HG03575 (cell line): ENCODE measurements at regions not wholly inside any gene's neighbourhood (a gene's known extent, or its start where the extent isn't known, plus 50 kb on each side); places are given as distances from the start of the nearest gene placed in this dataset.

Source experiments
- ATAC-seq: cut with Tn5 transposase; IDR thresholded peaks from one replicate; pipeline ENCODE4 v1.9.1; 2021; ENCODE audit not compliant: unreplicated experiment, insufficient number of reproducible peaks, low FRiP score; ENCODE audit errors: extremely low read depth

- ATAC-seq = no peak
Measured at GRCh38 chr5:158301186-158301585, 442.2 kb upstream of the CLINT1 start.

GRCh38 chr5:158300256-158300655 lies 441.3 kb upstream of the CLINT1 start:
- ATAC-seq = no peak

GRCh38 chr5:158297002-158297527 lies 438.1 kb upstream of the CLINT1 start:
- no peak for ATAC-seq

DNA sequence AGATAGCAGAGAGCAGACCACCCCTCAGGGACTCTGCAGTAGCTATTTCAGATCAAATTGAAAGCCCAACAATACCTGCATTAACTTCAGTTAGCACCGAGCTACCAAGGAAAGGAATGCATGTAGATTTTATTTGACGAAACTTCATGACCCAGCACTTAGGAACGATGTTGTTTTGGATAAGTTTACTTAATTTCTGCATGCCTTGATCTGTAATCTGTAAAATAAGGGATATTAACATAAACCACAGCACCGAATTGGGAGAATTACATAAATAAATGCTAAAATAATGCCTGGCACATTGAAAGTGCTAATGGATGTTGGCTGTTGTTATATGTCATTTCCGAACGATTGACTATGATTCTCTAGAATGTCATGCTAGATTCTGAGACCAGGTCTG lies 435.8 kb upstream of the CLINT1 start:
- no peak for ATAC-seq

- ATAC-seq = no peak
Measured at GRCh38 chr5:158292981-158293380, 434.0 kb upstream of the CLINT1 start.

DNA sequence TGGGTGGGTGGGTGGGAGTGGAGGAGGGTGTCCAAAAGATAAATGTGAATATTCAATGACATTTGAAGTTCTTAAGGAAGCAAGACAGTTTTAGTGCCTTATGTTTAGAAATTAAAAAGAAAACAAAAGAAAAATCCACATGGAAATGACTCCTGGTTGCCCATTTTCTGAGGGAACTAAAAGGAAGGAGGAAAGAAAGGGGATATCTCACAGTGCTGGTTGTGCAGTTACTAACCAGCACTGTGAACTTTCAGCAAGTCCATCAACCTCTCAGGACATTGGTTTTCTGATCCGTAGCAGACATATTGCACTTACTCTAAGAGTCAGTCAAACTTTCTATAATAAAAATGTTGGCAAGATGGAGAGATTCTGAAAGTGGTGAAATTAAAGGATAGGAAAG lies 431.0 kb upstream of the CLINT1 start:
- ATAC-seq = no peak

DNA sequence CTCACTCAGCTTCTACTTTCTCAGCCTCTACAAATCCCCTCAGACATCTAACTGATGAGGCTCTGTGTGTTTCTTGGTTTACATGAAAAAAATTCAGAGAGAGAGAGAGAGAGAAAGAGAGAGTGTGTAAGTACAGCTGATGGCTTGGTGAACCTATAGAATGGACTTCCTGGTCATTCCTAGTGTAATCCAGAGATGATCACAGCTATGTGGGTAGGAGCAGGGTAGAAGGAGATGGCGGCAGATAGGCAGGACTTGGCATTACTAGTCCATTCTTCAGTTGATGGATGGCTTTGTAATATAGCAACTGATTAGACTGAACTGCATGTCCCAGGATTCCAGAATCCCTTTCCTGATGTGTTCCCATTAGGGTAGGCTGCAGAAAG lies 429.3 kb upstream of the CLINT1 start:
- no peak for ATAC-seq

DNA sequence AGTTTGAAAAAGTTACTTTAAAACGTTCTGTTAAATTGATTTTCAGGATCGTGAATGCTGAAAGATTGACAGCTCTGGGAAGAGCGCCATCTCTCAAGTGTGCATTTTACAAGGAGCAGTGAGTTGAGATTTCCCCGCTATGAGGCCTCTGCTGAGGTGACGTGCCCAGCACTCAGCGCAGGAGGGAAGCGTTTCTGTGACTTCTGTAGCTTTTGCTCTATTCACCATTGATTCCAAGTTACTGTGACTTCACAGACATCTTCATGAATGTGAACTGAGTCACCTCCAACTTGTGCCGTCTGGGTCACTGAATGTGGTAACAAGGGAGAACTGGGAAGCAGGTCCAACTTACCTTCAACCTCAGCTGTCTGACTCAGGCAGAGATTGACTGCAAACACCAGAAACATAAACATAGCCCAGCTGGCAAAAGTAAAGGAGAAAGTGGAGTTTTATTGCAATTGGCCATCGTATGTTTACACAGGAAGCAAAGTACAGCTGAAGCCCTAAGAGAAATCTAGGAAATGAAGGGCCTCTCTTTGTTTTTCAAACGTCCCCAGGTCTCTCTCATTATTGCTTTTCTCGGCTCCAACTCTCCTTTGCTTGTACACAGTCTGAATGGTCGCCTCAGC lies 428.8 kb upstream of the CLINT1 start:
- ATAC-seq = no peak

DNA sequence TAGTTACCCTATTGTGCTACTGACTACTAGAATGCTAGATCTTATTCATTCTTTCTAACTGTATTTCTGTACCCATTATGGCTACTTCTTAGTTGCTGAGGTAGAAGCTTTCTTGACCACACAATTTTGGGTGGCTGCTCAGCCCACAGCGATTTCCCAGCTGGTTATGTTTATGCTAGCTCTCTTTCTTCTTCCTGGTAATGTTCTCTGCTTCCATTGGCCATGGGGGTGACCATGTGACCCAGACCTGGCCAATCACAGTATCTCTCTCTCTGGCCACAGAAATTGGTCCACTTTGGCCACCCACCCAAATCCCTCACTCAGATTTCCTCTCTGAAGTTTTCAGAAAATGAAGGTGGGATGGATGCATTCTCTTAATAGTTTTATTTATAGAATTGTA lies 427.9 kb upstream of the CLINT1 start:
- ATAC-seq = no peak

GRCh38 chr5:158285698-158286097 lies 426.8 kb upstream of the CLINT1 start:
- no peak for ATAC-seq

- no peak for ATAC-seq
Measured at GRCh38 chr5:158284242-158284641, 425.3 kb upstream of the CLINT1 start.

DNA sequence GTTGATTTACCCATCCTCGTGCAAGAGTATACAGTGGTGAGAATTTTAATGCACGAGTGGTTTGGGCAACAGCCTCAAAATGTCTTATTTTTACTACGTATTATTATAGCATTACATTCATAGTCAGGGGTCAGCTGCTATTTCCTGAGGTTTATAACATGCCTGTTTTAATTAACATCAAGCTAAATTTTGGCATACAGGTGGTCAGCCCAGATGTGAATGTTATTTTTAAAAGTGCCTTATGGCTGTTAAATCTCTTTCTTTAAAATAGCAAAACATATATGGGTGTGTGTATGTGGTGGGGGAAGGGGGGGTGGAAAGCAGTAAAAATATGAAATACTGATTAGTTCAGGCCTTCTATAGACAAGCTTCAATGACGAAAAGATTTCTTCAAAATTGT lies 424.5 kb upstream of the CLINT1 start:
- ATAC-seq = no peak

DNA sequence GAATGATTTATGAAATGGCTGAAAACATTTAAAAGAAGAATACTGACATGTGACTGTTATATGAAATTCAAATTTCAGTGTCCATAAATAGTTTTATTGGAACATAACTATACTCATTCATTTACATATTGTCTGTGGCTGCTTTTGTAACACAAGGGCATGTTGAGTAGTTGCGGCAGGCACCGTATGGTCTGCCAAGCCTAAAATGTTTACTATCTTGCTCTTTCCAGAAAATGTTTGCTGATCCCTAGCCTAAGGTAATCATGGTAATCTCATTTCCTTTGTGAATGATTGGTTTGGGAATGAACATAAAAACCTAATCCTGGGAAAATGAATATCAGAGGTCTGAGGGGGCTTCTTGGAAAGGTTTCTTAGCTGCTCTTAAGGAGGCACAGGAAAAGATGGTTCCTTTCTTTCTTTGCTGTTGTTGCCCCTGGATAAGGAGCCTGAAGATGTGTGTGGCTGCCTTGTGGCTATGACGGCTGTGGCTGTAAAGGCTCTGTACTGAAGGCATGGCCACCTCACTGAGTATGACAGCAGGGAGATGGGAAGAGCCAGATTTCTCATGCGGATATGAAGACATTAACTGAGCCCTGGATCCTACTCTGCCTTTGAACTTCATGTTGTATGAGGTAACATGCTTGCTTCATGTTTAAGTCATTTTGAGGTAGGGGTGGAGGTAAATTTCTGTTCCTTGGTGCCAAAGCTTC lies 419.4 kb upstream of the CLINT1 start:
- ATAC-seq = no peak

- ATAC-seq = no peak
Measured at GRCh38 chr5:158277276-158277675, 418.3 kb upstream of the CLINT1 start.

DNA sequence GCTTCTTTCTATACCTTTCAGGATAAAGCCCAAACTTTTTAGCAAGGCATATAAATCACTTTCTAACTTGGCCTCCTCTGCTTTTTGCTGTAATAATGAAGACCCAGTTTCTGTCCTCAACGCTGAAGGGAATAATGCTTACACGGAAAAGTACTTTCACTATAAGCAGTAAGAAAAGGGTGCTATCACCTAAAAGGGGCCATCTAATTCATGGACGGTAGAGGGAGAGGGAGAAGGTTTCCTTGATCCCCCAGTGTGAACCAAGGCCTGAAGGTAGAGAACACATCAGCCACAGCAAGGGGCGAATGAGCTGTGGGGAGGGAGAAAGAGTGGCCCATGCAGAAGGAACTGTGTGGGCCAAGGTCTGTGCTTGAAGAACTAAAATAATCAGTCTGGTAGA lies 417.7 kb upstream of the CLINT1 start:
- no peak for ATAC-seq

DNA sequence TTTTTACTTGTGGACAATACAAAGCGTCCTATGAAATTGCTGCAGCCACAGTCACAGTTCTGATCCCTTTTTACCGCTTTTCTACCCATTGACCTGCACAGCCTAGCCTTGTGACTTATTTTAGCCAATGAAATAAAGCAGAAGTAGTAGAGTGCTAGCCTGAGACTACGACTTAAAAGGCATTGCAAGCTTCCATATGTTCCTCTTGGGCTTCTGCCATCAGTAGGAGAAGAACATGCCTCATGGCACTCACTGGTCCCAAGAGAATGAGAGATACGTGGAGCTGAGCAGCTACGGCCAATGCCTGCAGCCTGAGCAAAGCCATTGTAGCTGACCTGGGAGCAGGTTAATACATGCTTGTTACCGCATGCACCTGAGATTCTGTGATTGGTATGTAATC lies 416.6 kb upstream of the CLINT1 start:
- no peak for ATAC-seq

DNA sequence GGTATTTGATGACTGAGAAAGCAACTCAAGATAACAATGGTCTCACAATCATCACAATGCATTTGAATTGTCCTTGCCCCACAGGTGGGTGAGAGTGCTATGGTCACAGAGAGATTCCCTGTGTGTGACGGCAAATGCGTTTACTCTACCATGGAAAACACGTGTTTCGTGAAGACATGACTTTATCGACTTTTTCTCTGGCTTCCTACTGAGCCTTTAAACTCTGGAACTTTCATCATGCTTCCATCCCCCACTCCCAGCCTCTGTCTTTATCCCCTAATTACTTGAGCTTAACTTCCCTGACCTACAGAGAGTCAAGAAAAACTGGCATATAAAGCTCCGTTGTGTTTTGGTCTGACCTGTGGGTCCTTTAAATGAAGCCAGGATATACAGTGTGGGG lies 414.1 kb upstream of the CLINT1 start:
- no peak for ATAC-seq

DNA sequence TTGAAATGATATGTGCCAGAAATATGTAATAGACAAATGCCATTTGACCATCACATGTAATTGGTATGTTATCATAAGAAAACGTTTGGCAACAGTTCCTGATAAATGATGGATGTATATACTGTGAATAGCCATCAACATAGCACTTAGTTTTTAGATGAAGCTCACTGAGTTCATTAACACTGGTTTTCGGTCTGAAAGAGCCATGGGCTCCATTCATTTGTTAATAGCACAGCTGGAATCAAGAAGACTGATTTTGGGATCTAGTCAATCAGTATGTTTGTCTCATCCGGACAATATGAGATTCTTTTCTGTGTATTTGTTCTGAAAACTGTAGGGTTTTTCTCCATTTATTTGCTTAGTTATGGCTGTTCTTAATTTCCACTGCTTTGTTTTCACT lies 413.5 kb upstream of the CLINT1 start:
- no peak for ATAC-seq

DNA sequence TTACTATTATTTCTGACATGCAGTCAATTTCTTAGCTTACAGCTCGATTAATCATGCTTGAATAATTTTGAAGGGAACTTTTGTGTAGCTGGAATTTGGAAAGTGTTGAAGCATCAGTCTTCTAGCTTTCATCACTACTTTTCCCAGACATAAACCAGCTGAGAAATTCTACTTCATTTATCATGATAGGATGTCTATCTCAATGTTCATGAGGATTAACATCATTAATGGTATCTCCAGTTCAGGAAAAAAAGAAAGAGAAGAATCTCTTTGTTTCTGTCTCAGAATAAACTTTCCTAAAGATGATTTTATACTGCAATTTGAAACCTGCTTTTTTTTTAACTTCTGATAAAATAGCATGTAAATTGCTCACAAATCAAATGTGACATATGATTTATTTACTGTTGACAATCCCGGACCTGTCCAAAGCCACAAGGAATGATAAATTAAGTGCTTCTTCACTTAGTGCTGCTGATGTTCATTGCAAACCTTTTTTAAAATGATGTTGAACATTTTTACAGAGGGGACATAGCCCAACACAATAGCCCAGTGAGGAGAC lies 412.1 kb upstream of the CLINT1 start:
- ATAC-seq = no peak

DNA sequence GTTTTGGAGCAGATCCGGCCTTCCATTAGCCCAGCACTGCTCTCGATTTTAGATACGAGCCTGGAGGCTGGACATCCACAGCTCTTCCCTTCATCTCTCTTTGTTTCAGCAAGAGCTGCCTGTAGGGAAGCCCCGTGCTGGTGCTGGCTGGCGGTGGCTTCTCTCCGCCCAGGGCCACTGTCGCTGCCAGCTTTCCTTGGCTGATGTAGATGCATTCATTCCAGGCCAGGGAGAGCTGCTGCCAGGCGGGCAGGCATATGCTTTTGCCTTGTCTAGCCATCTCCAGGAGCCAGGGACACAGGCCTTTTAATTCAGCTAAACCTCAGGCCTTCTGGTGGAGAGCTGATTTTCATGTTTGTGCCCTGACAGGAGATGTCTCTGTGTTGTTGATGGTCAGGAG lies 409.3 kb upstream of the CLINT1 start:
- no peak for ATAC-seq
